ENCODE measurements at regions not wholly inside any gene's neighbourhood (a gene's known extent, or its start where the extent isn't known, plus 50 kb on each side); places are given as distances from the start of the nearest gene placed in this dataset.

DNA sequence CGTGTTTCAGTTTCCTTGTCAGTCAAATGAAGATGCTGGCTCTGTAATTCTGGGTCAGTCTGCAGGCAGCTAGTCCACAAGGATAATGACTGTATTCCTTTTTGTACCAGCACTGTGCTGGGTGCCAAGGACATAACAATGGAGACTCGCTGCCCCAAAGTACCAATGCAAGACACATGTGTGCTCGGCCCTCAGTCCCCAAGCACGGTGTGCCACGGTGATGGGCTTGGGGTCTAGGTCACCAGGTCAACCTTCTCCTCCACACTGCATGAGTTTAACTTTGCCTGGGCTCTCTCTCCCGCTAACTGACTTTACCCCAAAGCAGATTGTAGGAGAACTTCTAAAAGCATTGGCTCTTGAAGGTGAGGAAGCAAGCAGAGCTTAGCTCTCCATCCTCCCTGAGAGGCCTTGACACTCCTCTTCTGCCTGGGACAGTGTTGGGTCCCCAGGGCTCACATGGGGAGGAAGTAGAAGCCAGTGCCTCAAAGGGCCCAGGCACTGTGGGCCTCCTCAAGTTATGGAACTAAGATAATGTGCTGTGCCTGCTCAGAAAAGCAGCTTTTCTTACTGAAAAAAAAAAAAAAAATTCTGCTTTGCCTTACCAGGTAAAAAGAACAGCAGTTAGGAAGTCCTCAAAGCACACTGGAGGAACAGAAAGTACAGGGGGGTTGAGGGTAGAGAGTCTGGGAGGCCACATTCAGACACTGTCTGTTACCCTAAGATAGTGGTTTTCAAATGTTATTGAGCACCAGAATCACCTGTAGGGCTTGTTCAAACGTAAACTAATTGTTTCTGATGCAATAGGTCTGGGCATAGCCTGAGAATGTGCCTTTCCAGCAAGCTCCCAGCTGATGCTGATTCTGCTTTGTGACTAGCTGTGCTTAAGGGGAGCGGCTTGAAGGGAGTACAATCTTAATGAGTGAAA, 276.4 kb upstream of the CXCR4 start:
- ChIA-PET POLR2A (ENCODE audit: low non-redundant PET) (interaction anchor here (0.8 kb wide), 1 partner anchor 621 kb away, joined by 8 read pairs; no protein-coding TSS in a partner anchor), CTCF (no interaction called here)
- Histone ChIP-seq H3K4me3 (ENCODE audit: low read depth, low read length, poor library complexity, severe bottlenecking) (no peak overlapping the region), H3K27me3 (replicated peaks; ENCODE audit: insufficient read depth, low read depth, low read length, poor library complexity) (peaks cover 4% of the 10 kb centered on the region), H3K4me1 (ENCODE audit: insufficient read depth, low read length, poor library complexity, severe bottlenecking) (no peaks in the 10 kb centered on the region), H3K9me3 (ENCODE audit: low read depth, low read length, poor library complexity, severe bottlenecking) (no peaks in the 10 kb centered on the region), H3K27ac (ENCODE audit: low read depth, low read length, poor library complexity, severe bottlenecking) (no peak overlapping the region), H3K36me3 (ENCODE audit: insufficient read depth, low read length, poor library complexity, severe bottlenecking) (no peaks in the 10 kb centered on the region)
- no TSS peak for BruUV-seq (replicated peaks)
- no peak for DNase-seq (ENCODE audit: low spot score)
- intact Hi-C loops (cut with micrococcal nuclease; ENCODE audit: unreplicated experiment): no loop called here
- TF ChIP-seq EZH2 (IDR thresholded peaks at IDR 0.05; ENCODE audit: borderline replicate concordance, low read depth, low read length, poor library complexity, severe bottlenecking) (no peak), CTCF (conservative IDR thresholded peaks at IDR 0.05; ENCODE audit: low read depth, low read length) (no peak)

- Histone ChIP-seq H3K27me3 (replicated peaks; ENCODE audit: insufficient read depth, low read depth, low read length, poor library complexity) (peaks cover 4% of the 10 kb centered on the region), H3K27ac (ENCODE audit: low read depth, low read length, poor library complexity, severe bottlenecking) (no peak overlapping the region), H3K4me3 (ENCODE audit: low read depth, low read length, poor library complexity, severe bottlenecking) (no peak overlapping the region), H3K9me3 (ENCODE audit: low read depth, low read length, poor library complexity, severe bottlenecking) (no peaks in the 10 kb centered on the region), H3K36me3 (ENCODE audit: insufficient read depth, low read length, poor library complexity, severe bottlenecking) (no peaks in the 10 kb centered on the region), H3K4me1 (ENCODE audit: insufficient read depth, low read length, poor library complexity, severe bottlenecking) (no peaks in the 10 kb centered on the region)
- TF ChIP-seq CTCF (conservative IDR thresholded peaks at IDR 0.05; ENCODE audit: low read depth, low read length) (no peak), EZH2 (IDR thresholded peaks at IDR 0.05; ENCODE audit: borderline replicate concordance, low read depth, low read length, poor library complexity, severe bottlenecking) (no peak)
- ChIA-PET POLR2A (ENCODE audit: low non-redundant PET) (interaction anchor here (0.8 kb wide), 1 partner anchor 620 kb away, joined by 8 read pairs; no protein-coding TSS in a partner anchor), CTCF (no interaction called here)
- DNase-seq (ENCODE audit: low spot score): no peak
- intact Hi-C loops (cut with micrococcal nuclease; ENCODE audit: unreplicated experiment): no loop called here
- no TSS peak for BruUV-seq (replicated peaks)
These were observed 275.6 kb upstream of the CXCR4 start for GRCh38 chr2:136393514-136393913.

- H3K27ac ChIP-seq (ENCODE audit: low read depth, low read length, poor library complexity, severe bottlenecking): no peak overlapping the region
- no peaks in the 10 kb centered on the region for H3K9me3 ChIP-seq (ENCODE audit: low read depth, low read length, poor library complexity, severe bottlenecking)
- H3K4me3 ChIP-seq (ENCODE audit: low read depth, low read length, poor library complexity, severe bottlenecking): no peak overlapping the region
- no peak for TF ChIP-seq CTCF (conservative IDR thresholded peaks at IDR 0.05; ENCODE audit: low read depth, low read length)
- TF ChIP-seq EZH2 (IDR thresholded peaks at IDR 0.05; ENCODE audit: borderline replicate concordance, low read depth, low read length, poor library complexity, severe bottlenecking): no peak
- intact Hi-C loops (cut with micrococcal nuclease; ENCODE audit: unreplicated experiment): no loop called here
- DNase-seq (ENCODE audit: low spot score): no peak
- H3K27me3 ChIP-seq (replicated peaks; ENCODE audit: insufficient read depth, low read depth, low read length, poor library complexity): peaks cover 4% of the 10 kb centered on the region
- BruUV-seq (replicated peaks): no TSS peak
- H3K4me1 ChIP-seq (ENCODE audit: insufficient read depth, low read length, poor library complexity, severe bottlenecking): no peaks in the 10 kb centered on the region
- CTCF ChIA-PET: no interaction called here
- H3K36me3 ChIP-seq (ENCODE audit: insufficient read depth, low read length, poor library complexity, severe bottlenecking): no peaks in the 10 kb centered on the region
- POLR2A ChIA-PET (ENCODE audit: low non-redundant PET): interaction anchor here (0.8 kb wide), 1 partner anchor 619 kb away, joined by 8 read pairs; no protein-coding TSS in a partner anchor
These were observed 275.1 kb upstream of the CXCR4 start for GRCh38 chr2:136392897-136393505.
